Upper lobe of right lung (tissue), 1 donor: ENCODE measurements at regions not wholly inside any gene's neighbourhood (a gene's known extent, or its start where the extent isn't known, plus 50 kb on each side); places are given as distances from the start of the nearest gene placed in this dataset.

ENCODE experiments used
- ATAC-seq: fragments of 200-7000 bp; cut with Tn5 transposase; one replicate; pipeline ENCODE4 v1.9.1; 2020; ENCODE audit warnings: mild to moderate bottlenecking, moderate library complexity
- DNase-seq: peaks from one replicate; pipeline ENCODE4 v3.0.0-alpha.2; 2020
- H3K27ac ChIP-seq: fragments of 200-600 bp; one replicate; pipeline ENCODE4 v1.8.0; 2022
- H3K27me3 ChIP-seq: fragments of 200-600 bp; one replicate; pipeline ENCODE4 v1.8.0; 2022; ENCODE audit warnings: mild to moderate bottlenecking
- H3K36me3 ChIP-seq: fragments of 200-600 bp; one replicate; pipeline ENCODE4 v1.8.0; 2022
- H3K4me1 ChIP-seq: fragments of 200-600 bp; one replicate; pipeline ENCODE4 v1.8.0; 2022
- H3K4me3 ChIP-seq: fragments of 200-600 bp; one replicate; pipeline ENCODE4 v1.8.0; 2022; ENCODE audit warnings: mild to moderate bottlenecking
- H3K9me3 ChIP-seq: fragments of 200-600 bp; one replicate; pipeline ENCODE4 v1.8.0; 2022
- CTCF ChIP-seq: fragments of 200-600 bp; IDR thresholded peaks from one replicate; pipeline ENCODE4 v1.8.0; 2022; ENCODE audit warnings: antibody characterized with exemption
- intact Hi-C: fragments of 100-400 bp; cut with DNase I; formaldehyde crosslinking; loops from one replicate; pipeline ENCODE4 v1.11.0; 2022
- donor health status: DM: no; HTN: yes; CAD: no; lungs with severe emphysema.

- Histone ChIP-seq H3K27me3 (no peaks in the 10 kb centered on the region), H3K9me3 (no peaks in the 10 kb centered on the region), H3K27ac (no peak overlapping the region), H3K4me3 (no peak overlapping the region), H3K36me3 (no peaks in the 10 kb centered on the region), H3K4me1 (peaks cover 9% of the 10 kb centered on the region)
- ATAC-seq, result no peak
- DNase-seq, result no peak
- intact Hi-C loops, result no loop called here
- no peak for TF ChIP-seq CTCF
Measured at GRCh38 chr20:60486937-60487336, 528.7 kb downstream of the CDH26 start.

- Histone ChIP-seq H3K27ac (peak overlapping the region; percentile 37), H3K4me3 (no peak overlapping the region), H3K4me1 (peaks cover 9% of the 10 kb centered on the region), H3K36me3 (no peaks in the 10 kb centered on the region), H3K9me3 (no peaks in the 10 kb centered on the region), H3K27me3 (no peaks in the 10 kb centered on the region)
- intact Hi-C loops, result no loop called here
- DNase-seq (no peak), ATAC-seq (no peak)
- TF ChIP-seq CTCF, result no peak
Measured at GRCh38 chr20:60490217-60491050, 532.2 kb downstream of the CDH26 start.

- Histone ChIP-seq H3K4me3 (no peak overlapping the region), H3K27me3 (no peaks in the 10 kb centered on the region), H3K36me3 (no peaks in the 10 kb centered on the region), H3K4me1 (peaks cover 9% of the 10 kb centered on the region), H3K27ac (no peak overlapping the region), H3K9me3 (no peaks in the 10 kb centered on the region)
- ATAC-seq (peak; percentile 68), DNase-seq (no peak)
- intact Hi-C loops, result no loop called here
- TF ChIP-seq CTCF, result no peak
Measured at GRCh38 chr20:60491051-60491581, 532.9 kb downstream of the CDH26 start.

GRCh38 chr20:60494476-60494875 lies 536.3 kb downstream of the CDH26 start:
- H3K27me3 ChIP-seq, result no peaks in the 10 kb centered on the region
- no peak overlapping the region for H3K4me3 ChIP-seq
- intact Hi-C loops, result no loop called here
- no peak for ATAC-seq
- H3K9me3 ChIP-seq, result no peaks in the 10 kb centered on the region
- TF ChIP-seq CTCF, result no peak
- no peak overlapping the region for H3K27ac ChIP-seq
- H3K36me3 ChIP-seq, result no peaks in the 10 kb centered on the region
- peaks cover 9% of the 10 kb centered on the region for H3K4me1 ChIP-seq
- DNase-seq, result no peak

GRCh38 chr20:60497298-60498035 lies 539.2 kb downstream of the CDH26 start:
- ATAC-seq, result no peak

More at GRCh38 chr20:60497298-60498035, 539.2 kb downstream of the CDH26 start:
- no peaks in the 10 kb centered on the region for H3K4me1 ChIP-seq
- no peaks in the 10 kb centered on the region for H3K27me3 ChIP-seq
- DNase-seq, result no peak
- H3K4me3 ChIP-seq, result no peak overlapping the region
- no peaks in the 10 kb centered on the region for H3K36me3 ChIP-seq
- no peak overlapping the region for H3K27ac ChIP-seq
- H3K9me3 ChIP-seq, result no peaks in the 10 kb centered on the region
- no peak for TF ChIP-seq CTCF
- intact Hi-C loops, result no loop called here
